ENCODE measurements at regions not wholly inside any gene's neighbourhood (a gene's known extent, or its start where the extent isn't known, plus 50 kb on each side); places are given as distances from the start of the nearest gene placed in this dataset.

GRCh38 chr12:97659117-97659880 lies 196.7 kb downstream of the RMST start:
- no peaks in the 10 kb centered on the region for H3K4me1 ChIP-seq (ENCODE audit: control insufficient read depth in 1 of 2, insufficient read depth in 2 of 2, low read depth in 1 of 2, low read length in 1 of 2)
- H3K9ac ChIP-seq = no peak overlapping the region
- 29% methylated on average over 3 of the region's 3 CpGs for WGBS (ENCODE audit: low lambda C conversion rate)
- H3F3A ChIP-seq (replicated peaks; ENCODE audit: insufficient read depth) = no peaks in the 10 kb centered on the region
- CTCF ChIA-PET = no interaction called here
- H3K79me2 ChIP-seq (ENCODE audit: insufficient read depth) = no peaks in the 10 kb centered on the region
- no peaks in the 10 kb centered on the region for H3K27me3 ChIP-seq (ENCODE audit: insufficient read depth)
- H2AFZ ChIP-seq (ENCODE audit: low read depth) = no peak overlapping the region
- H4K20me1 ChIP-seq (ENCODE audit: insufficient read depth) = no peaks in the 10 kb centered on the region
- no peak overlapping the region for H3K4me2 ChIP-seq
- no peak for DNase-seq
- POLR2A ChIA-PET = no interaction called here
- H3K9me2 ChIP-seq = no peaks in the 10 kb centered on the region
- no peaks in the 10 kb centered on the region for H3K9me3 ChIP-seq
- no peak overlapping the region for H3K4me3 ChIP-seq (ENCODE audit: low read depth in 2 of 2, low read length in 1 of 2)
- TF ChIP-seq POLR2AphosphoS5 (IDR thresholded peaks at IDR 0.05; ENCODE audit: low read depth, low read length) = no peak
- no peak for TF ChIP-seq MEF2A (IDR thresholded peaks at IDR 0.05; ENCODE audit: borderline replicate concordance, low read depth)
- TF ChIP-seq FOXJ3 (CRISPR knock-in tag; IDR thresholded peaks at IDR 0.05) = no peak
- no peak for TF ChIP-seq NFIC (IDR thresholded peaks at IDR 0.05; ENCODE audit: borderline replicate concordance)
- TF ChIP-seq CTCF (IDR thresholded peaks at IDR 0.05) = no peak
- no peak for TF ChIP-seq RFX5 (IDR thresholded peaks at IDR 0.05; ENCODE audit: low read length)
- TF ChIP-seq ZBTB33 (IDR thresholded peaks at IDR 0.05; ENCODE audit: borderline replicate concordance, low read depth) = no peak
- TF ChIP-seq MAX (IDR thresholded peaks at IDR 0.05; ENCODE audit: low read depth) = no peak
- no peak for TF ChIP-seq SIN3A (IDR thresholded peaks at IDR 0.05; ENCODE audit: borderline replicate concordance, low read depth, low read length)
- TF ChIP-seq FOSL2 (IDR thresholded peaks at IDR 0.05; ENCODE audit: borderline replicate concordance, low read depth) = no peak
- no peak for TF ChIP-seq EP300 (IDR thresholded peaks at IDR 0.05; ENCODE audit: borderline replicate concordance in 1 of 2, low read depth in 1 of 2, low read length in 1 of 2)
- no peak for TF ChIP-seq TCF12 (IDR thresholded peaks at IDR 0.05)
- no peak for TF ChIP-seq FOXM1 (IDR thresholded peaks at IDR 0.05; ENCODE audit: low read depth)
- no peak for TF ChIP-seq TAF1 (IDR thresholded peaks at IDR 0.05; ENCODE audit: borderline replicate concordance, low read depth, low read length)
- TF ChIP-seq EZH2phosphoT487 (IDR thresholded peaks at IDR 0.05; ENCODE audit: borderline replicate concordance, low read depth) = no peak
- no peak for TF ChIP-seq PBX3 (IDR thresholded peaks at IDR 0.05)
- no peak for TF ChIP-seq CHD2 (IDR thresholded peaks at IDR 0.05; ENCODE audit: low read length, partially characterized antibody)
- H3K27ac ChIP-seq (ENCODE audit: low read depth in 2 of 2, low read length in 1 of 2) = no peak overlapping the region
- no peaks in the 10 kb centered on the region for H3K36me3 ChIP-seq (replicated peaks in 1 of 2; ENCODE audit: control insufficient read depth in 1 of 2, insufficient read depth in 2 of 2, low read length in 1 of 2)

Data from SK-N-SH (cell line).